Activated T-helper 17 cell treated with anti-CD3 and anti-CD28 coated beads, Interleukin-2, amount 50 U/mL, for 72 hours (primary cell): ENCODE measurements at regions not wholly inside any gene's neighbourhood (a gene's known extent, or its start where the extent isn't known, plus 50 kb on each side); places are given as distances from the start of the nearest gene placed in this dataset.
"Not testable (repeated sequence)": the region's sequence is repeated elsewhere in the genome, so short reads cannot be mapped to it uniquely, and the experiment has no call there.

Source experiments
- ATAC-seq: fragments of 150-1000 bp; cut with Tn5 transposase; replicated peaks from 2 replicates; pipeline ENCODE4 v1.10.0; 2021; ENCODE audit warnings: mild to moderate bottlenecking, moderate library complexity
- H3K27ac Mint-ChIP-seq: one replicate; pipeline ENCODE4 v1.8.0; 2022; ENCODE audit warnings: mixed read lengths
- H3K27me3 Mint-ChIP-seq: one replicate; pipeline ENCODE4 v1.8.0; 2022; ENCODE audit warnings: mixed read lengths
- H3K36me3 Mint-ChIP-seq: one replicate; pipeline ENCODE4 v1.8.0; 2022; ENCODE audit warnings: low read depth, mild to moderate bottlenecking, mixed read lengths
- H3K4me1 Mint-ChIP-seq: one replicate; pipeline ENCODE4 v1.8.0; 2022; ENCODE audit warnings: mixed read lengths
- H3K4me3 Mint-ChIP-seq: one replicate; pipeline ENCODE4 v1.8.0; 2022; ENCODE audit warnings: mild to moderate bottlenecking, mixed read lengths
- H3K9me3 Mint-ChIP-seq: one replicate; pipeline ENCODE4 v1.8.0; 2022; ENCODE audit warnings: mixed read lengths

GRCh38 chr17:47066841-47067682, 88.0 kb upstream of the RPRML start:
- Mint-ChIP-seq H3K36me3 (no peaks in the 10 kb centered on the region), H3K27ac (peak overlapping the region; percentile 44), H3K4me3 (peak overlapping the region; percentile 84), H3K9me3 (no peaks in the 10 kb centered on the region), H3K4me1 (peaks cover 7% of the 10 kb centered on the region), H3K27me3 (no peaks in the 10 kb centered on the region)
- ATAC-seq = peak; percentile 93

- Mint-ChIP-seq H3K27ac (peak overlapping the region; percentile 44), H3K4me3 (peak overlapping the region; percentile 84), H3K9me3 (no peaks in the 10 kb centered on the region), H3K27me3 (no peaks in the 10 kb centered on the region), H3K4me1 (peaks cover 7% of the 10 kb centered on the region), H3K36me3 (no peaks in the 10 kb centered on the region)
- ATAC-seq = no peak
These were observed 87.0 kb upstream of the RPRML start for GRCh38 chr17:47066095-47066494.

- Mint-ChIP-seq H3K9me3 (no peaks in the 10 kb centered on the region), H3K4me3 (no peak overlapping the region), H3K36me3 (no peaks in the 10 kb centered on the region), H3K27ac (no peak overlapping the region), H3K4me1 (peaks cover 7% of the 10 kb centered on the region), H3K27me3 (no peaks in the 10 kb centered on the region)
- ATAC-seq = no peak
These were observed 85.6 kb upstream of the RPRML start for GRCh38 chr17:47064684-47065083.

- Mint-ChIP-seq H3K36me3 (no peaks in the 10 kb centered on the region), H3K27ac (no peak overlapping the region), H3K4me3 (no peak overlapping the region), H3K4me1 (peaks cover 2% of the 10 kb centered on the region), H3K27me3 (no peaks in the 10 kb centered on the region), H3K9me3 (no peaks in the 10 kb centered on the region)
- ATAC-seq = no peak
These were observed 84.4 kb upstream of the RPRML start for GRCh38 chr17:47063475-47063874.

GRCh38 chr17:47062851-47063250, 83.8 kb upstream of the RPRML start:
- H3K36me3 Mint-ChIP-seq, ATAC-seq, H3K9me3 Mint-ChIP-seq, H3K27ac Mint-ChIP-seq, H3K4me3 Mint-ChIP-seq, H3K27me3 Mint-ChIP-seq, H3K4me1 Mint-ChIP-seq: not testable (repeated sequence)

GRCh38 chr17:47060005-47060404, 81.0 kb upstream of the RPRML start:
- H3K27ac Mint-ChIP-seq, H3K4me3 Mint-ChIP-seq, H3K9me3 Mint-ChIP-seq: not testable (repeated sequence)

GRCh38 chr17:47057830-47058229, 78.8 kb upstream of the RPRML start:
- no peak for ATAC-seq
- H3K36me3 Mint-ChIP-seq = peaks cover 37% of the 10 kb centered on the region
- no peak overlapping the region for H3K27ac Mint-ChIP-seq
- H3K4me3 Mint-ChIP-seq = no peak overlapping the region
- no peaks in the 10 kb centered on the region for H3K9me3 Mint-ChIP-seq
- no peaks in the 10 kb centered on the region for H3K4me1 Mint-ChIP-seq
- H3K27me3 Mint-ChIP-seq = no peaks in the 10 kb centered on the region

More at GRCh38 chr17:47060005-47060404, 81.0 kb upstream of the RPRML start:
- not testable (repeated sequence) for ATAC-seq, H3K4me1 Mint-ChIP-seq, H3K27me3 Mint-ChIP-seq
- H3K36me3 Mint-ChIP-seq = peaks cover 17% of the 10 kb centered on the region

GRCh38 chr17:47057279-47057678, 78.2 kb upstream of the RPRML start:
- H3K27me3 Mint-ChIP-seq, ATAC-seq, H3K27ac Mint-ChIP-seq, H3K4me3 Mint-ChIP-seq, H3K4me1 Mint-ChIP-seq, H3K9me3 Mint-ChIP-seq: not testable (repeated sequence)
- H3K36me3 Mint-ChIP-seq = peaks cover 42% of the 10 kb centered on the region

GRCh38 chr17:47056687-47057086, 77.6 kb upstream of the RPRML start:
- not testable (repeated sequence) for ATAC-seq, H3K4me1 Mint-ChIP-seq, H3K9me3 Mint-ChIP-seq, H3K27ac Mint-ChIP-seq, H3K27me3 Mint-ChIP-seq, H3K4me3 Mint-ChIP-seq
- peaks cover 44% of the 10 kb centered on the region for H3K36me3 Mint-ChIP-seq
